Right ventricle myocardium inferior (tissue), 1 donor: ENCODE measurements at regions not wholly inside any gene's neighbourhood (a gene's known extent, or its start where the extent isn't known, plus 50 kb on each side); places are given as distances from the start of the nearest gene placed in this dataset.

Experiments used
- ATAC-seq: fragments of 200-7000 bp; cut with Tn5 transposase; one replicate; pipeline ENCODE4 v1.9.1; 2020; ENCODE audit warnings: mild to moderate bottlenecking, moderate library complexity
- DNase-seq: peaks from one replicate; pipeline ENCODE4 v3.0.0; 2021; ENCODE audit errors: missing footprints
- intact Hi-C: fragments of 100-400 bp; cut with DNase I; formaldehyde crosslinking; loops from one replicate; pipeline ENCODE4 v1.11.0; 2022
- donor health status: DM: no; HTN: yes; CAD: no; lungs with severe emphysema.

- intact Hi-C loops: loop anchor here (10.0 kb wide), 1 partner anchor 162 kb away; the partner anchor contains the start of gene SASH1
- no peak for DNase-seq
- no peak for ATAC-seq
Observed at GRCh38 chr6:148182378-148182777, 160.3 kb upstream of the SASH1 start.

DNA sequence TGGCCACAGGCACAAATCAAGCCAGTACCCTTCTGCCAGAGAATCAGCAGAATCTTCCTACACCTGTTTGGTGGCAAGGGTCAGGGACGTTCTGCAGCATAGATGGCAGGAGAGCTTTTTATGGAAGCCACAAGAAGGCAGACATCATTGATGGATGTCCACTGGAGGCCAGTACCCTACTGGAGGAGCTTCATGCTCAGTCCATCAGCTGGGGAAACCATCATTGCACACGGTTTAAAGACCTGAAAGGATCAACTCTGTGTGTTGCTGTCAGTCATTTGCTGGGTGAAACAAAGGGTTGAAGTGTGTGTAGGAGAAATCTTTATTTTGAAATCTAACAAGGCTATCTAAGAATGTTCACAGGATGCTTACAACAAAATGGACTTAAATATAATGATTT is 158.9 kb upstream of the SASH1 start:
- no peak for ATAC-seq
- intact Hi-C loops: loop anchor here (10.0 kb wide), 1 partner anchor 161 kb away; the partner anchor contains the start of gene SASH1
- no peak for DNase-seq

DNA sequence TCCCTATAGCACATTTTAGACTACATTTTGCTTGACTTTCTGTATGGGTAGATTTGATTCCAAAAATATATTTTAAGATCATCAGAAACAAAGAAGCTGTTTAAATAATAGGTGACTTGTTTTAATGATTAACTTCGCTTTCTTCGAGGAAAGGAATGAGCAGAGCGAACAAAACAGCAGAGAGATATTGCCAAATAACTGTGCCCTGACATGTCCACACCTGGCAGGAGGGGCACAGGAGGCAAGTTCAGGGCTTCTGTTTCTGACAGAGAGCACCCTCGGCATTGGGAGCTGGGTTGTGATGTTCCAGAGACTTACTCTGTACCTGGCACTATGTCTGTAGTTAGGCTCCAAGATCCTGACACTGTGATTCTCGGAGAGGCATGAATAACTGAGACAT is 155.7 kb upstream of the SASH1 start:
- intact Hi-C loops: loop anchor here (10.0 kb wide), 1 partner anchor 158 kb away; the partner anchor contains the start of gene SASH1
- DNase-seq (no peak), ATAC-seq (no peak)

DNA sequence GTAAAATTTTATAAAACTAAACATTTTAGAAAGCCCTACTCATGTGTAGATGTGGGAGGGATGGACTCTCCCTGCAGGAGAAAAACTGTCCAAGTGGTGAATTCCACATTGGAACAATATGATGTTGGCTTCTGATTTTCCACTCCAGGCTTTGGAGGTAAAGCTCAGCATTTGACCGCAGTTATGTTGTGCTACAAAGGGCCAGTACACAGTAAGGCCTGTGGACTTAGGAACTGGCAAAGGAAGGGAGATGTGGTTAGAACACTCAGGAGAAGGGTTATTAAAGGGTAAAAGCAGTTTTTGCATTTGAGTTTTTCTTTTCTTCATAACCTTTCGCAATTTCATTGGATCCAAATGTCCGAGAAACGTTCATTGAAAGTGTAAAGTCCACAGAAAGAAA is 150.3 kb upstream of the SASH1 start:
- DNase-seq (no peak), ATAC-seq (no peak)
- intact Hi-C loops: no loop called here

GRCh38 chr6:148193063-148193680 is 149.5 kb upstream of the SASH1 start:
- intact Hi-C loops: no loop called here
- ATAC-seq (no peak), DNase-seq (no peak)

GRCh38 chr6:148195511-148195910 is 147.1 kb upstream of the SASH1 start:
- no peak for ATAC-seq
- no peak for DNase-seq
- intact Hi-C loops: no loop called here

GRCh38 chr6:148199584-148199983 is 143.1 kb upstream of the SASH1 start:
- DNase-seq: no peak
- intact Hi-C loops: no loop called here
- ATAC-seq: no peak

DNA sequence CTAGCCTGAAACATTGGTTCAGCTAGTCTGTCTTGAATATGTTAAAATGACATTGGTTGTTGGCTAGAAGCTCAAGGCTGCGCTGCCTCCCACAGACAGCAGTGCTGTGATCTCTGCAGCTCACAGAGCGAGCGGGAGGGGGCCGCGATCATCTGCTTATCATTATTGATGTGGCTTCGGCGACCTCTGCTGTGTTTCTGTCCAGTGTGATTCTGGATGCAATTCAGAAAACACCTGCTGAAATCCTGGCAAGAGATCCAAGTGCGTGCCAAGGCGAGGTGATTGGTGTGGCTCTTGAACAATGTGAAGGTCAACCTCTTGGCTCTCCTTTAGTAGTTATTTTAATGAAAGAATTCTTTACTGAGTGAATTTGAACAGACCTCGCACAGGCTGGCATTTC is 142.3 kb upstream of the SASH1 start:
- ATAC-seq: no peak
- DNase-seq: peak; percentile 71
- intact Hi-C loops: no loop called here

DNA sequence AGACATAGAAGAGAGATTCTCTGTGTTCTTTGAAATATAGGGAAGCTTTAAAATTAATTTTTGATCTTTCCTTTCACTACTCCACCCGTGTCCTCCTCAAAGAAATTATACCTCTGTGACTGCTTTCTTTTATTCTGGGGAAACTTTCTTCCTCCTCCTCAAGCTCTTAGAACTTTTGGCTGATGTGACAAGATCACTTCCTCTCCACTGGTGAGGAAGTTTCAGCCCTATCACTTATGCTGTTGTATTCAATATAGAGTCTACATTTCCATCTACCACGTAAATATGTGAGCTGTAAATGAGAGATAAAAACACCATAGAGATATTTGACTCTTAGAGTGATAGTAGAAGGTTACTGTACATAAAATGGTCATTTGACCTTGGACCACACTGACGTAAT is 141.9 kb upstream of the SASH1 start:
- DNase-seq (no peak), ATAC-seq (no peak)
- intact Hi-C loops: no loop called here

DNA sequence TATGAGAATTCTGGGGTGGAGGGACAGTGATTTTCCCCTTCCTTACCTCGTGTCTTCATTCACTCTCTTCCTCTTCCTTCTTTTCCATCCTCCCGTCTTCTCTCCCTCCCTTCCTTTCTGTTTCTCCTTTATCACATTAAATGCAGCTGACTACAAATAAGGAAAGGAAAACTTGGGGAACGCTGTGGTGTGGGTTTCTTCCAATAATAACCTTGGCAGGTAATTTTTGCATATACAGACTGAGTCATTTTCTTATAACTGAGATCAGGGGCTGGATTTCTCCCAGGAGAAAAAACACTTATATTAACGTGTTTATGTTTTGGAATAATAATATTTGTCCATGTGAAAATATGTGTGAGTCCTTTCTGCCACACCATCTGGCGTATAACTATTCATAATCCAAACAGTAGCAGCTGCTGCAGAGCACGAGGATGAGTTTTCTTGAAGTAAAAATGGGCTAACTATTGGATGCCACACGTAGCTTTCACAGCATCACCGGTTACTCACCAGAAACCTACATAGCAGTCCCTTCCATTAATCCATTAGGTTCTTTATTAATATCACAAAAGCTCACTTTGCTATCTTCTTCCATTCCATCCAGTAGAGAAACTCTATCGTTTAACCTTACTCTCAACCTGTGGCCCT is 139.2 kb upstream of the SASH1 start:
- intact Hi-C loops: no loop called here
- DNase-seq (no peak), ATAC-seq (no peak)

DNA sequence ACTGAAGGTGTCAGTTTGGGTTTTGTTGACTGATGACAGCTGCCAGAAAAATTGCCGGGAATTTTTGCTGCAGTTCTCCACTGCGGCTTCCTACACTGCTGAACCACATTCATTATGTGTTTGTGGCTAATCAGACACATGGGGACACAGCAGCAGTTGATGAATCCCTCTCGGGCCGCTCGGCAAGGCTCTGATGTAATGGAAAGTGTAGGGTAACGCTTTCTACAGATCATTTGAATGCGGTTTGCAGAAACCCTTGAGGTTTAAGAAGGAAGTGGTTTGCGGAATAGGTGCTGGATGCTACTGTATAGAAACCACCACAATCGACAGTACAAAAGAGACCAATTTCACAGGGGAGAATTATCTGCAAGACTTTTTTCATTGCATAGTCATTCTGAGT is 138.7 kb upstream of the SASH1 start:
- intact Hi-C loops: no loop called here
- DNase-seq: no peak
- ATAC-seq: no peak

GRCh38 chr6:148208298-148208697 is 134.3 kb upstream of the SASH1 start:
- no peak for ATAC-seq
- intact Hi-C loops: no loop called here
- DNase-seq: no peak

GRCh38 chr6:148211777-148212324 is 130.8 kb upstream of the SASH1 start:
- DNase-seq (no peak), ATAC-seq (no peak)
- intact Hi-C loops: no loop called here

- ATAC-seq: no peak
- no peak for DNase-seq
- intact Hi-C loops: no loop called here
Observed at GRCh38 chr6:148212366-148212765, 130.3 kb upstream of the SASH1 start.

GRCh38 chr6:148213366-148213765 is 129.3 kb upstream of the SASH1 start:
- ATAC-seq: no peak
- no peak for DNase-seq
- intact Hi-C loops: no loop called here

DNA sequence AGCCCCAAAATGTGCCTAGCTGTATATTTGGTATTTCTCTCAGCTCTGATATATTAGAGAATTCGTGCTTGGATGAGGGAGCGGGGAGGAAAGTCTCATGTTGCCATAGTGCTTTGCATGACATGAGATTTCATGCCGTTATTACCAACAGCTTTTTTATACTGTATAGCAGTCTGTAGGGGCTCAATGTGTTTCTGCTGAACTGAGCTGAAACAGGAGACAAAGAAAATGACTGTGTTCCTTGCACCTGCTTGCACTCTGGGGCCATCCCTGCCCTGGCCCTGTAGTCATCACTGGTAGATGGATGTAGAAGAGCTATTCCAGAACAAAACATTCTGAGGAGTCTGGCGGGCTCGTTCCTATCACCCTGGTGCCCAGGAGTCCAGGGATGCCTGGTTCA is 128.0 kb upstream of the SASH1 start:
- intact Hi-C loops: no loop called here
- no peak for ATAC-seq
- DNase-seq: no peak

GRCh38 chr6:148217051-148217450 is 125.6 kb upstream of the SASH1 start:
- DNase-seq (no peak), ATAC-seq (no peak)
- intact Hi-C loops: no loop called here

DNA sequence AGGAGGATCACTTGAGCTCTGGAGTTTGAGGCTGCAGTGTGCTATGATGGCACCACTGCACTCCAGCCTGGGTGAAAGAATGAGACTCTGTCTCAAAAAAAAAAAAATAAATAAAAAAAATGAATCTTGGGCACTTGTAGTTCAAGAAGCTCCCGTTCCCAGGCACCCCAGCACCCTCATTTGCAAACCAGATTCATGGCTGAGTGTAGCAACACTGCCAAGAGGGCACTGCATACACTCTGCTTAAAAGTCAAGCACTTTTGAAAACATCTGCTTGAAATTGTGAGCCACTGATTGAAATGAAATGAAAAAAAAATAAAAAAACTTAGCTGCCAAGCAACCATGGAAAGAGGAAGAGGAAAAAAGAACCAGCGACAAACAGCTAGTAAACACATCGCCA is 124.7 kb upstream of the SASH1 start:
- no peak for DNase-seq
- no peak for ATAC-seq
- intact Hi-C loops: no loop called here

- ATAC-seq (peak; percentile 88), DNase-seq (no peak)
- intact Hi-C loops: no loop called here
Observed at GRCh38 chr6:148218542-148219258, 123.9 kb upstream of the SASH1 start.
